HFF-Myc (cell line): ENCODE measurements at regions not wholly inside any gene's neighbourhood (a gene's known extent, or its start where the extent isn't known, plus 50 kb on each side); places are given as distances from the start of the nearest gene placed in this dataset.
"Not testable (repeated sequence)": the region's sequence is repeated elsewhere in the genome, so short reads cannot be mapped to it uniquely, and the experiment has no call there.

Experiments
- DNase-seq: peaks from one replicate; pipeline ENCODE4 v3.0.0-alpha.2; 2011; ENCODE audit warnings: low read depth; ENCODE audit errors: extremely low read depth
- H3K4me3 ChIP-seq: replicated peaks from 2 replicates; pipeline ENCODE4 v1.5.1; 2011; ENCODE audit warnings: low read depth, mild to moderate bottlenecking, control low read depth, low read length
- CTCF ChIP-seq: IDR thresholded peaks from 2 replicates; pipeline ENCODE4 v1.5.1; 2012; ENCODE audit warnings: mild to moderate bottlenecking, low read depth, low read length, control low read depth; ENCODE audit errors: missing control alignments

DNA sequence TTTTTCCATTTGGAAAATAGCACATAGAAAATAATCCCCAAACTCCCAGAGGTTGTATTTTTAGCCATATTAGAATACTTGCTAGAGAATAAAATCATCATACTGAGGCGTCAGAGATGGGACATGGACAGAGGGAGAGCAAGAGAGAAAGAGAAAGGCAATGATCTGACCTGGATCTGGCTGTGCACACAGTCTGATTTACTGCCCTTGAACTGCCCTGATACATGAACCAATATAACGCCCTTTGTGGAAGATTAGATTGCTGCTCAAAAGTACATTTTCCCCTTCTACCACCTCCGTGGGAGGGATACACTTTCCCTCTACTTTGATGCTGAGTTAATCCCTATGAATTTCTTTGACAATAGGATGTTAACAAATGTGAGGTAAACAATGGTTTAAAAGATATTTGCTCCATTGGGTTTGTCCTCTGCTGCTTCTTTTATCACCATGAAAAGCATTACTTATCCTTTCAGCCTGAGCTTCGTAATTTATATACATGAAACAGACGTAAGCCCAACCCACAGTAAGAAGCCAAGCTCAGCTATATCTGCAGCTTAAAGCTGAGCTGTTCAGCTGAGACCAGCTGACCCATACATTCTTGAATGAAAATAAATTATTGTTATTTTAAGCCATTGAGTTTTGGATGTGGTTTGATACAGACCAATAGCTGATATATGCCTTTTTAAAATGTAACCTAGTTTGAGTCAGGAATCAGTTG, 1664.6 kb upstream of the CELF4 start:
- H3K4me3 ChIP-seq = no peak overlapping the region
- no peak for DNase-seq
- no peak for TF ChIP-seq CTCF

DNA sequence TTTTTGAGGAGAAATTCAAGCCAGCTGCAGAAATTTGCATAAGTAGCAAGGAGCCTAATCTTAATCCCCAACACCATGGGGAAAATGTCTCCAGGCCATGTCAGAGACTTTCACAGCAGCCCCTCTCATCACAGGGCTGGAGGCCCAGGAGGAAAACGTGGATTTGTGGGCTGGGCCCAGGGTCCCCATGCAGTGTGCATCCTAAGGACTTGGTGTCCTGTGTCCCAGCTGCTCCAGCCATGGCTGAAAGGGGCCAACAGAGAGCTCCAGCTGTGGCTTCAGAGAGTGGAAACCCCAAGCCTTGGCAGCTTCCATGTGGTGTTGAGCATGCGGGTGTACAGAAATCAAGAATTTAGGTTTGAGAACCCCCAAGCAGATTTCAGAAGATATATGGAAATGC, 1662.2 kb upstream of the CELF4 start:
- DNase-seq = not testable (repeated sequence)

DNA sequence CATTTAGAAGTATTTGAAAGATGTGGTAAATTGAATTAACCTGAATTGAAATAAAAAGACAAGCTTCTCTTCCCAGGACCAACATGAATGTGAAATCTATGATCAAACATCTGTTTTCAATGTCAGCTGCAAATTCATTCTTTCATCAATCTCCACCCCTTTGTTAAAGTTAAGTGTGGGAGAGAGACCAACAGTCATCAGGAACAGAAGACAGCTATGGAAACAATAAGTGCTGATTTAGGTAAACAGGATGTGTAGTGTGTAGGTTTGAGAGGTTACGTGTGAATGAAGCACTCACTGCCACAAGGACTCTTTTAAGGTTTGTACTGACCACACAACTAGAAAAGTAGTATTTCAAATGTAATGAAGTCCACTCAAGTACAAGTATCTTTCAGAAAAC, 1659.8 kb upstream of the CELF4 start:
- no peak overlapping the region for H3K4me3 ChIP-seq
- no peak for TF ChIP-seq CTCF

More for the DNA sequence above, 1662.2 kb upstream of the CELF4 start:
- H3K4me3 ChIP-seq = not testable (repeated sequence)

GRCh38 chr18:39223283-39223682, 1657.7 kb upstream of the CELF4 start:
- no peak overlapping the region for H3K4me3 ChIP-seq
- no peak for TF ChIP-seq CTCF
- no peak for DNase-seq

More for the DNA sequence above, 1659.8 kb upstream of the CELF4 start:
- no peak for DNase-seq

DNA sequence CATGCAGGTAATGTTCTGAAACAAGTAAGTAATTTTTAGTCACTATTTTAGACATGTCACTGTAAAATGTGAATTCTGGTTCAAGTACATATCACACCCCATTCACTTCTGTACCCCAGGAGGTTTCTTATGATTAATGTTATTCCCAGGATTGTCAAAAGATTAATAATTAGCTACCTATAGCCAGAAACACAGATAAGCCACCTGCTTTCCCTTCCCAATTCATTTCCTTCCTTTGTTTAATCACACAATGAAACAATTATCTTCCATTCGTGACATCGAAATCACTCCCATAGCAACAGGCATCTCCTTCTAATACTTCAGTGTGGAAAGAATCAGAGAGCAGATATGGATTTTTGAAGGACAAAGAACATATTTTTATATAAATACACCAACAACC, 1650.3 kb upstream of the CELF4 start:
- no peak for TF ChIP-seq CTCF
- no peak overlapping the region for H3K4me3 ChIP-seq
- DNase-seq = no peak

DNA sequence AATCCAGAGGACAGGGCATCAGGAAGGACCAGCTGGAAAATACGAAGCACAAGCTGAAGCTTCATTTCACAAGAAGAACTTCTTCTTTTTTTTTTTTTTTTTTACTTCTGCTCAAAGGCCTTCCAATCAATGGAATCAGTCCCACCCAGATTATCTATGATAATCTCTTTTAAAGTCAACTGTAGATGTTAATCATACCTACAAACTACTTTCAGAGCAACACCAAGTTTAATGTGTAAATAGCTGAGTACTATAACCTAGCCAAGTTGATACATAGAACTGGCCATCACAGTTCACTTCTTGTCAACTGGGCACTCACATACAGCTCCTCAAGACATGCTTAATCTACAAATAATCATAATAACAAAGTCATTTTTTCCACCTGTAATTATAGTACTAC, 1645.9 kb upstream of the CELF4 start:
- no peak for TF ChIP-seq CTCF
- H3K4me3 ChIP-seq = no peak overlapping the region
- DNase-seq = no peak

DNA sequence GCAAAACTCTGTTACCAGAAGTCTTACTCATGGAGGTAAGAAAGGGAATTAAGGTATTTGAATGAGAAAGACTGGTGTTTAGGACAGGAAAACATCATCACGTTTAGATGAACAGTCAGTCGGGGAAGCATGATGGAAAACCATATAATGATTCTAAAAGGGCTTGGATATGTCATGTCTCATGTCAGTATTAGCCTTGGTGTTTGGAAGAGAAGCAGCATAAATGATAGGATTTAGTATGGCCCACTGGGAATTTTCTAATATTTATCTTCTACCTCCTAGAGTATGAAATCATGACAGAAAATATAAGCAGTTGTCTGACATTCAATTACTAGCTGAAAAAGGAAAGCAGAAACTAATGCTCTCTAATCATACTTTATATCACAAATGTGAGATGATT, 1643.6 kb upstream of the CELF4 start:
- DNase-seq = no peak
- no peak overlapping the region for H3K4me3 ChIP-seq
- TF ChIP-seq CTCF = no peak
